ENCODE measurements at regions not wholly inside any gene's neighbourhood (a gene's known extent, or its start where the extent isn't known, plus 50 kb on each side); places are given as distances from the start of the nearest gene placed in this dataset.

DNA sequence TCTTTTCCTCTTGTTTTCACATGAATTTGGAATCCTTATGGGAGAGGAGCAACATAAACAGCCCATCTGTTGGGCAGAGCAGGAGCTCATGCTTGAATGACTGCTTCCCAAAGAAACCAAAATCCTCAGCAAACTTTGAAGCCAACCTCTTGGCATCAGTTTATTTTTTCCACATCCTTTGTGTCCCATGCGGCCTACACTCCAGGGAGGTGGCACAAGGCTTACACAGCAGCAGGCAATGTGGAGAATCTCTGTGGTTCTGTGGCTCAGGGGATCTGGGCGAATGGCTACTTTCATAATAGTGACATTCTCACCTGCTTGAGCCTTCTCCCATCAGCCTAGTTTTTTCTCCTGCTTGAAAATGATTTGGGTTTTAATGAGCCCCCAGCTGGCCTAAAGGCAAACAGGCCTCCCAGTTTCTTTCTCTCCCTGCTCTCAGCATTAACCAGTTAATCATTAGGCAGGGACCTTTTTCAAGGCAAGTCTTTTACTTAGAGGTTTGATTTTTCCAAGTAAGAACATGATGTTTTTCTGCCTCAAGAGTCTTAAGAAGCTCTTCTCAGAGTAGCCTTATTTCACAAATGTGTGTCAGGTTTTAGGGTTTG lies 370.3 kb downstream of the ARHGEF28 start:
- no peak for DNase-seq

- DNase-seq, result no peak
Measured at GRCh38 chr5:73994963-73995362, 369.0 kb downstream of the ARHGEF28 start.
